ENCODE measurements at regions not wholly inside any gene's neighbourhood (a gene's known extent, or its start where the extent isn't known, plus 50 kb on each side); places are given as distances from the start of the nearest gene placed in this dataset.
"Not testable (repeated sequence)": the region's sequence is repeated elsewhere in the genome, so short reads cannot be mapped to it uniquely, and the experiment has no call there.

DNA sequence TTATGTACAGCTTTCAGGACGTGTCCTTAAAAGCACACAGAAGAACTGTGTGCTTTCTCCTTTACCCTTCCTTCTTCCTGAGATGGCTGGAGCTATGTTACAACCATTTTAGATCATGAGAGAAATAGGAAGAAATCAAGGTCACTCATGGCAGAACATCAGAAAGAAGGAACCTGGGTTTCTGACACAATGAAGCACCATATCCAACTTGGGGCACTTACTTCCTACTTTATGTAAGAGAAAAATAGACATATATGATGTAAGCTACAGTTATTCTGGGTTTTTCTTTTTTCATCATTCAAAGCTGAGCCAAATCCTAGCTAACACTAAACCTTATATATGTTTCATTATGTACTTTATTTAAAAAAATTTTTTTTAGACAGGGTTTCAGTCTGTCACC lies 79.5 kb downstream of the FAM161A start:
- DNase-seq (ENCODE audit: insufficient read length, low spot score) (no peak), FAIRE-seq (no peak)

DNA sequence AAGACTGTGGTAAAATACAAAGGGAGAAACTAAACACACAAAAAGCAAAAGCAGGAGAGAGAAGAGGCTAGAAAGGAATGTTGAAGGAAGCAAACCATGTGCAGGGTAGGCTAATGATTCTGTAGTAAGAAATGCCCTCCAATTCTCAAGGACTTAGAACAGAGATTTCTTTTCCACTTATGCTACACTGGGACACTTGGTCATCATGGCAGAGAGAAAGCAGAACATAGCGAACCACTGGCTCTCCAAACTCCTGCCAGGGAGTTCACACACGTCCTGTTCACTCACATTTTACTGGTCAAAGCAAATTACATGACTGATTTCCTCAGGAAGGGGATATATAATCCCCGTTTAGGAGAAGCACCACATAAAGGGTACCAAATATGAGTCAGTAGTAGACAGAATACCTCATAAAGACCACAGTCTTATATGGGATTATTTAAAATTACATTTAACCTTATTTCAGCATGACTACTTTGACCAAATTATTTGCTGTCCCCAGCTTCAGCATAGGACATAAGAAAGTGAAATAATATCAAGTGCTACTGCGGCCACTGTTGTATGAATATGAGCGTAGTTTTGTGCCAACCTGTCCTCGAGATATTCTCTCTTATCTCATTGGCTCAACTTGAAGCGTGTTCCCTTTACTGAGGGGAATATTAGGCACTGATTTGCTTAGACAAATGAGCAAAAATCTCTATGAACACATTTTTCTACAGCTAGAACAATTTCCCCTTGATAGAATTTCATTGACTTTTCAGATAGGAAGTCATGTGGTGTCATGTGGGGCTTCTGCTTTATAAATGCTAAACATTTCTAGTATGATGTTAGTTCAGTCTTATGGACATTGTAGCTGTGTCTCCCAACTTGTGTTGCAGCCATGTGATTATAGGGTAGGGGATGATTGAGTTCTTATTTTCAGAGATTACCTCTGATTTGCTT lies 81.7 kb downstream of the FAM161A start:
- FAIRE-seq (no peak), DNase-seq (ENCODE audit: insufficient read length, low spot score) (no peak)

DNA sequence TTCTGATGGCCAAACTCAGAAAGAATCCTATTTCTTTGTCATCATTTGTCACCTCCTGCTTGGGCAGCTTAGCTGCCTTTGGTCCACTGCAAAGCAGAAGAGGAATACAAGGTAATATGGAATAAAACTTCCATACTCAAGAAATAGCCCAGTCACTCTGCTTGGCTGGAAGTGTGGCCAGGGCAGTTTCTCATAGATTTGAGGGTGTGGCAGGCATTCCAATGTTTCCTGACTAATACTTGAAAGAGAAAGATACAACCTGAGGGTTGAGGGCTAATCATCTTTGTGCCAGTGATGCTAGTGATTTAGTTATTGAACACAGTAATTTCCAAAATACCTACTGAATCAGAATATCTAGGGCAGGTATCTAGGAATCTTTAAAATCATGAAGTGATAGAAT lies 83.1 kb downstream of the FAM161A start:
- FAIRE-seq (no peak), DNase-seq (ENCODE audit: insufficient read length, low spot score) (no peak)

DNA sequence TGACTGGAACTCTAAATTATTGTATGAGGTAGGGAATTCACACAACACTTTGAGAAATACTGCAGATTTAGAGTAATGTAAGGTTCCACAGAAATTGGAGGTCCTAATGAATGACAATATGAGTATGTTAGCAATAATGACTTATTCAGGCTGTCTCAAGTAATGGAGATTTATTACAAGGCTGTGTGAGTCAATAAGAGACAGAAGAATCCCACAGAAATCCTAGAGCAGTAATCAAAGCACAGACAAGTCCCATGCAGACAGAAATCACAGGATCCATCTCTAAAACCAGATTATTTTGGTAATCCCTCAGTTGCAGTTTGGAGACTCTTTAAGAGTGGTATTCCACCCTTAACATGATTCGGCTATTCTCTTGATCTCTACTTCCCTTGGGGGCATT lies 83.6 kb downstream of the FAM161A start:
- FAIRE-seq: no peak

DNA sequence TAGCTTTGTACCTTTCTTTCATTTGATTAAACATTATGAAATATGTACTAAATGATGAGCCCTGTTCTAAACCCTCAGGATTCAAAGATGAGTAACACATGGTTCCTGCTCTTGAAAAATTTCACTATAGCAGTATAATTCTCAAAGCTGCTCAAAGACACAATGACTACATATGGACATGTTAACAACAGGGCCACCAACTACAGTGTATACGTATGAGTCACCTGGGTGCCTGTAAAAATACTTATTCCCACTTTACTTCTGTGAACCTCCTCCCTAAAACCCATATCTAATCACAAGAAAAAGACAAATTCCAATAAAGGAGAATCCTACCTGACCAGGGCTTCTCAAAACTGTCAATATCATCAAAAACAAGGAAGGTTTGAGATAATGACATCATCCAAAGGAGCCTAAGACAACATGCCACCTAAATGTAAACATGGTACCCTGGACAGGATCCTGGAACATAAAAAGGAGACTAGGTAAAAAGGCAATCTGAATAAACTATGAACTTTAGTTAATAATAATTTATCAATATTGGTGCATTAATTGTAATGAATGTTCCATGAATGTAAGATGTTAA lies 84.7 kb downstream of the FAM161A start:
- FAIRE-seq: no peak
- no peak for DNase-seq (ENCODE audit: insufficient read length, low spot score)

More for the DNA sequence above, 83.6 kb downstream of the FAM161A start:
- DNase-seq (ENCODE audit: insufficient read length, low spot score): no peak

DNA sequence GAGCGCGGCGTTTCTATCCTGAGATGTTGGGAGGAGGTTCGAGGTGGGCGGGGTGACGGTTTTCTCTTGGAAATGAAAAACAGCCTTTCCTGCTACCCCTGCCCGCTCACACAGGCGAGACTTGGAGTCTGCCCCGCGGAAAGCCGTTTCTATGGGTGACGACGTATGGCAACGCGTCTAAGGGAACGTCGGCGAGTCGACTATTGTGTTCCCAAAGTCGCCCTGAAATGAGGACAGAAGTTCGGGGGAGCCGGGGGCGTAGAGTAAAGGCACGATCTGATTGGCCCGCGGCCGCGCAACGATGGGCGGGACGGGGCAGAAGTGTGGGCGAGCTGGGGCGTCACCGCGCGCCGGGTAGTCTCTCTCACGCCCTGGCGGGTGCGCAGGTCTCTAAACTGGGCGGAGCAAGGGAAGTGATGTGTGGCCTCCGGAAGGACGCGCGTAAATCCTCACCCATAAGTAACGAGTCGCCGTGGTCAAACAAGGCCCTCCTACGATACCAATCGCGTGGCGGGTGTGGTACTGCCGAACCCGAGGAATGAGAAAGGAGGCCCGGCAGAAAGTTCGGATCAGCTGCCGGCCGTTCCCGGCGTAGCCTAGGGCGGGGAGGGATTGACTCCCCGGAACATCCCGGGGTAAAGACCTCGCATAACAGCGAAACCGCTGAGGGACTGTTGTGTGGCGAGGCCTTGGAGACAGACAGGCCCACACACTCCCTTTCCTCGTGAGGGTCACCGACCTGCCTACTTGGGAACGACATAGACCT lies 89.6 kb downstream of the FAM161A start:
- DNase-seq (ENCODE audit: insufficient read length, low spot score) (peak; percentile 81), FAIRE-seq (peak; percentile 99)

DNA sequence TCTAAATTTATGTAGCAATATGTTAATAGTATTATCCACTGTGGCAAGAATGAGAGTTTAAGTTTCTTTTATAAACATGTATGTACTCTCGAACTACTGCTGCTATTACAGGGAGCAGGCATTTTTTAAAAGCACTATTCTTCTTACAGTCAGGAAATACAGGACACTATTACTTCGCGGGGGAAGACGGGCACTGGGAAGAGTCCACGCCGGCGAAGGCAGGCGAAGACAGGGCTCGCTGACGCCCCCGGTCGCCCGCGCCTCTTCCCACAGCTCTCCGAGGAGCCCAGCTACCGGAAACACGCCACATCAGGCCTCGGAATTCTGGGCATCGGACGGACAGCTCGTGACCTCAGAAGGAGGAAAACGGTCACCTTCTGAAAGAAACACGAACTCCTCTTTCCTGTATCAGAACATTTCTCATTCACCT lies 90.2 kb downstream of the FAM161A start:
- DNase-seq (ENCODE audit: insufficient read length, low spot score) (peak; percentile 6), FAIRE-seq (no peak)

DNA sequence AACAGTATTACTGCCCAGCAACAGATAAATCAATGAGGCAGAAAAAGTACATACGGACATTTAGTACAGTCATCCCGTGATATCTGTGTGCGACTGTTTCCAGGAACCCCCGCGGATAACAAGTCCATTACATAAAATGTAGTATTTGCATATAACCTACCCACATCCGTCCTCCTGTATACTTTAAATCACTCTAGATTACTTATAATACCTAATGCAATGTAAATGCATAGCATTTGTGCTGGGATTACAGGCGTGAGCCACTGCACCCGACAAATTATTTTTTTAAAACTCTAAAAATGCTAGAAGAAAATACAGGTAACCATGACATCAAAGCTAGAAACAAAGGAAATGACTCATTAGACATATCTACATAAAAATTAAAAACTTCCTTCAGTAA lies 91.6 kb downstream of the FAM161A start:
- FAIRE-seq (no peak), DNase-seq (ENCODE audit: insufficient read length, low spot score) (no peak)

DNA sequence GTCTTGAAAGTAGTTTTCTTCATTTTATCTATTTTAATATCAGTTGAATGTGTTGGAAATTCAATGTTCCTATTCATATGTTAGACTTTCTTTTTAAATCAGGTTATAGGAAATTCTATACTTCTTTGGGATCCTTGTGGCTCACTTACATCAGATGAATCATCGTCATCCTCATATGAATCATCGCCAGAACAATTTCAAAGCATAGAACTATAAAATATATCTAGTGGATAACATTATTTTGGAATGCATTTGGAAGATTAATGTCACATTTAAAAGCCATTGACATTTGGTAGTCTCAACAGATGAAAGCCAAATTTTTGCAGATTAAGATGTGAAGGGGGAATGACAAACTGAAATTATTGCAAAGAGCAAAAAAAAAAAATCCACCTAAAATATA lies 94.1 kb downstream of the FAM161A start:
- FAIRE-seq (no peak), DNase-seq (ENCODE audit: insufficient read length, low spot score) (no peak)

DNA sequence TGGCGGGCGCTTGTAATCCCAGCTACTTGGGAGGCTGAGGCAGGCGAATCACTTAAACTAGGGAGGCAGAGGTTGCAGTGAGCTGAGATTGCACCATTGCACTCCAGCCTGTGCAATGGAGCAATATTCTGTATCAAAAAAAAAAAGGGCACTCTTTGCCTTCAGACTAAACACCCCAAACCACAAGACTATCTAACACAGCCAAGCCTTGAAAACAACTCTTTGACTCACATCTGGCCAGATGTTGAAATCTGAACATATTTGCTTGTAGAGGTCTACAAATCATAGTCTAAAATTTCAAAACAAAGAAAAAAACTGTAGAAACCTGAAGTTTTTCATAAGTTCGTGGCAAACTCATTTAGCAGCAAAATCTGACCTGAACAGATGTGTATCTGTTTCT lies 94.9 kb downstream of the FAM161A start:
- no peak for DNase-seq (ENCODE audit: insufficient read length, low spot score)
- FAIRE-seq: no peak

DNA sequence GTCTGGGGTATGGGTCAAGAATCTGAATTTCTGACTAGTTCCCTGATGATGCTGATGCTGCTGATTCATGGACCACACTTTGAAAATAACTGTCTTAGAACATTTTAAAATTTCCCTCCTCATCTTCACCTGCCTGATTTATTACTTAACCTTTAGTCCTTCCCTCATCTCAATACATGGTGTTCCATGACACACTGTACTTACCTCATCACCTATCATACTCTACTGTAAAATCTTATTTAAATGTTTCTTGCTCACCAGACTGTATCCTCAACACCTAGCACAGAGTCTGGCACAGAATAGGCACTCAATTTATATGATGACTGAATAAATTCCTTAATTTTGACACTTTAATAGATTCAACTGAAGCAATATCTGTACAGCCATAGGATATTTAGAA lies 95.7 kb downstream of the FAM161A start:
- FAIRE-seq: no peak
- no peak for DNase-seq (ENCODE audit: insufficient read length, low spot score)

DNA sequence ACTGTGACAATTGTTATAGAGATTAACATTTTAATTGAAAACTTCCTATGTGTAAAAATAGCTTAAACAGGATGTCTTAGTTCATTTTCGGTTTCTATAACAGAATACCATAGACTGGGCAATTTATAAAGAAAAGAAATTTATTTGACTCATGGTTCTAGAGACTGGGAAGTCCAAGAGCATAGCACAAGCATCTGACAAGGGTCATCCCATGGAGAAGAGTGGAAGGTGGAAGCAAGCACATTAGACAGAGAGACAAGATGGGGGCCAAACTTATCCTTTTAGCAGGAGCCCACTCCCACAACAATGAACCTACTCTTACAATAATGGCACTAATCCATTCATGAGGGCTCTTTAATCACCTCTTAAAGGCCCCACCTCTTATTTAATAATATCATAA lies 100.3 kb downstream of the FAM161A start:
- FAIRE-seq: no peak
- no peak for DNase-seq (ENCODE audit: insufficient read length, low spot score)

DNA sequence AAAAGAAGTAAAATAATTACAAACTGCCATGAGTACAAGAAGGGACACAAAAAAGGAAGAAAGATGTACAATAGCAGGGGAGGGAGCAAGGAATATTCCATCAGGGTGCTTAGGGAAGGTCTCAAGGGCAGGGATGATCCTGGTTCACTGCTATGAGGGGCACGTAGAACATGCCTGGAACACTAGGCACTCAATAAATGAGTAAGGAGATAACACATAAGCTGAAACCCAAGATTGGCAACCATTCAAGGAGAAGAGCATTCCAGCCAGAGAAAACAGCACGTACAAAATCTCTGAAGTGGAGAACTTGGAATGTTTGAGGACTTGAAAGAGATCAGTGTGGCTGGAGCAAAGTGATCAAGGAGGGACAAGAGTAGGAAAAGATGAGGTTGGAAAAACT lies 103.2 kb downstream of the FAM161A start:
- FAIRE-seq (no peak), DNase-seq (ENCODE audit: insufficient read length, low spot score) (no peak)

DNA sequence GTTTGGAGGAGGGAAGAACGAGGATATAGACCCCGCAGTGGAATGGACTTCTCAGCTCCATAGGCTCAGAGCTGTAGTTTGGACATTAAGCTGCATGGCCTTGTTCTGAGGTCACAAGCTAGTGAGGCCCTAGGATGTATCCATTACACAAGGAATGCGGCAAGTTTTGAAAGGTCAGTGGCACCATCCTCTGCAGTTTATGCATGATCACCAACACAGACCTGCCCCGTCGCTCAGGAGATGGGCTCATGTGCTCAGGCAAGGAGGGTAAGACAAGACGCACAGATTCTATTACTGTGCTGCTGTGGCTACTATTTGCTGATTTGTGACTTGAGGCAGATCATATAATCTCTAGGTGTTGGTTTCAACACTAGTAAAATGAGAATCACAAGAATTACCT lies 110.9 kb downstream of the FAM161A start:
- DNase-seq (ENCODE audit: insufficient read length, low spot score) (no peak), FAIRE-seq (no peak)

DNA sequence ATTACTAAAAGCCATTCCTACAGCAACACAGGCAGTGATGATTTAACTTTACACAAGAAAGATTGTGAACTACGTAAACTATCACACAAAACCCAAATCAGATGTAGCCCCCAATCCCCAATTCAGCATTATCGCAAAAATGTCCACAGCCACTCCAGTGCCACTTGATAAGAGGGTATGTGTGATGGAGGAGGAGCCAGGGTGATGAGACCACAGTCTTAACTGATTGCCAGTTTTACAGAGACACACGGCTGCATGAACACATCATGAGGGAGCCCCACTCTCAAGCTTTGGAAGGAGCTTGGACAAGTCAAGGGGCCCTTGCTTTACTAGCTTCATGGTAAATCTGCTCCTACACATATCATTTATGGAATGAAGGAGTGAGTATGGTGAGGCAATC lies 116.0 kb downstream of the FAM161A start:
- no peak for DNase-seq (ENCODE audit: insufficient read length, low spot score)
- FAIRE-seq: no peak

DNA sequence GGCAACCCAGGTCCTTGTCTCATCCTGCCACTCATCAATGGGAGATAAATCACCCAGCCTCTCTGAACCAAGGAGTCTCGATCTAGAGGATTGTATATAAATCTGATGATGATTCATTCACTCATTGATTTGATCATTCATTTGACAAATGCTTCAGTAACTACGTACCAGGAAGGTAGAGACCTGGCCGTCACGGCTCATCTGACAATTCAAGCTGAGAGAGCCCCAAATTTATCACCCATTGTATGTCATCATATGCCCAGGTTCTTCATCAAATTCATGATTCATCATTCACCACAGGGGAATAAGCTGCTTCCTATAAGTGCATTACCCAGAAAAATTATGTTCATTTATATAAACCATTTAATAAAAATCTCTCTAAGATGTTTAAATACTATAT lies 116.9 kb downstream of the FAM161A start:
- FAIRE-seq: no peak

DNA sequence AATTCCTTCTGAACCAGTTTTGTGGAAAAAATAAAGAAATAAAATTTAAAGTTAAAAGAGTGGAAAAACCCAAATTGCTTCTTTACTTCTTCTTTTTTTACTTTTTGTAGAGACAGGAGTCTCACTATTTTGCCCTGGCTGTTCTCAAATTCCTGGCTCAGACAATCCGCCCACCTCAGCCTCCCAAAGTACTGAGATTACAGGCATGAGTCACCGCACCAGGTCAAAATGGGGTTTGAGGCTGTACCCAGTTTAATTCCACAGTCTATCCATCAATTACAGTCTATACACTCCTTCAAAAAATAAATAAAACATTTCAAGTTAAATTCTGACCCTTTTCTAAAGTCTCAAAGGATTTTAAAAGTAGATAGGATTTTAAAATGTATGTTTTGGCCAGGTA lies 120.3 kb downstream of the FAM161A start:
- DNase-seq (ENCODE audit: insufficient read length, low spot score): no peak
- FAIRE-seq: no peak

More for the DNA sequence above, 116.9 kb downstream of the FAM161A start:
- DNase-seq (ENCODE audit: insufficient read length, low spot score): no peak

DNA sequence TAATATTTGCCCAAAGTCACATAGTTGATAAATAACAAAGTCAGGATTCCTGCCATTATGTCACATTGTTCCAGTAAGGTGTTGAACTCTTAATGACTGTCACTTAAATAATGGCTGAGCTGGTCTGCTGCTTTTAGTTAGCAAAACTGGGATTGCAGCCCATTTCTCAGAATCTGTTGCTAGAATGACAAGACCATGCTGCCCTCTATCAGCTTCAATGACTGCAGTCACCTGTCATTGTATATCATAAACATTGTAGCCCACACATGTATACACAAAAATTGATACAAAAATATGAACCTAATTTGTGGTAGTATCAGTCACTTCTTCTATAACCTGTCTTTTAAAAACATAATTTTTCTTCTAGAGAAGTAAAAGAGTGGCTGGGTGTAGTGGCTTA lies 121.1 kb downstream of the FAM161A start:
- no peak for FAIRE-seq
- no peak for DNase-seq (ENCODE audit: insufficient read length, low spot score)

DNA sequence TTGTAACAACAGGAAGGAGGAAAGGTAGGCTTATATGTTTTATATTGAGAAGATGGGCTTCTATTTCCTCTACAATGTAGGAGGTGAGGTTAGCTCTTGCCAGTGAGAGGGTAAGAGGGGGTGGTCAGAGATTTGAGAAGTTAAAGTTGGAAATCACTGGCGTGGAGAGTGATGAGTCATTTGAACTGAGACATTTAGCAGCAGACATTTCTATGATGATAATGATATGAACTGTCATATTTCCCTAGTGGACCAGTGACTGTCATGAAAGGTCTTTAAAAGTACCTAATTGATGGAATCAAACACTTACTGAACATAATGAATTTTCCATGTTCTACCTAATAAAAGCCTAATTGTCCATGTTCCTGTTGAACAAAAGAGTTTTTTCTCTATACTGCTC lies 126.1 kb downstream of the FAM161A start:
- DNase-seq (ENCODE audit: insufficient read length, low spot score): no peak
- FAIRE-seq: no peak

DNA sequence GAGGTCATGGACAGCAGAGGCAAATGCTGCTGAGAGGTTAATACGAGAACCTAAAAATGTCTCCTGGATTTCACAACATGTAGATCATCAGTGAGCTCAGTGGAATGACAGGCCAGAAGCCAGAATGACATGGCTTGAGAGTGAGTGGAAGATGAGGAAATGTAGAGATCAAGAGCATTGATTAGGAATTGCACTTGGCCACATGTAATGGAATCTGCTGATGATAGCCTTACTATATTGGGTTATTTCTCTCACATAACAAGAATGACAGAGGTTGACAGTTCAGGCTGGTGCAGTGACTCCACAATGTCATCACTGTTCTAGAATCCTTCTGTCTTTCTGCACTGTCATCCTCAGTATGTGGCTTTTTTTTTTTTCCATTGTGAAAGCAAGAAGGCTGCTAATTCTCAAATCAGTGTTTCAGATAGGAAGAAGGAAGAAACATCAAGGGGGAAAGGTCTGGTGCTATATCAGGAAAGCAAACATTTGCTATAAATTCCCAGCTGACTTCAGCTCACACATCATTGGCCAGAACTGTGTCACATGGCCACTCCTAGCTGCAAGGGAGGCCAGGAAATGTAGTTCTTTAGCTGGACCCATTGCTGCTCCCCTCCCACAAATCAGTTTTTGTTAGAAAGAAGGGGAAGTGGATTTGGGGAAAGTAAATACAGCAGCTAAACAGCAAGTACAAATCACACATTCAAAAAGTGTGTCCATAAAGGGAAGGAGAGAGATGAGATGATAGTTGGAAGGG lies 127.2 kb downstream of the FAM161A start:
- FAIRE-seq (no peak), DNase-seq (ENCODE audit: insufficient read length, low spot score) (no peak)

DNA sequence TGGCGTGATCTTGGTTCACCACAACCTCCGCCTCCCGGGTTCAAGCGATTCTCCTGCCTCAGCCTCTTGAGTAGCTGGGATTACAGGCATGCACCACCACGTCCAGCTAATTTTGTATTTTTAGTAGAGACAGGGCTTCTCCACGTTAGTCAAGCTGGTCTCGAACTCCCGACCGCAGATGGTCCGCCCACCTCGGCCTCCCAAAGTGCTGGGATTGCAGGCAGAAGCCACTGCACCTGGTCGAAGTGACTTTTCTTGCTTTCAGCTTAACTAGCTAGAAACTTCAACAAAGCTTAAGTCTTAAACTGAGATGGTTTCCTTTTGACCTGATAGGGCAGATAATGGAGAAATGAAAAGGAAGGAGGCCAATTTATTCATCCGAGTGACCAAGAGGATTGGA lies 130.5 kb downstream of the FAM161A start:
- not testable (repeated sequence) for DNase-seq (ENCODE audit: insufficient read length, low spot score); FAIRE-seq

All from GM19239 (cell line).